Bronchial epithelial cell (primary cell): ENCODE measurements at regions not wholly inside any gene's neighbourhood (a gene's known extent, or its start where the extent isn't known, plus 50 kb on each side); places are given as distances from the start of the nearest gene placed in this dataset.
"Not testable (repeated sequence)": the region's sequence is repeated elsewhere in the genome, so short reads cannot be mapped to it uniquely, and the experiment has no call there.

Source experiments
- DNase-seq: peaks from one replicate; pipeline ENCODE4 v3.0.0-alpha.2; 2010; ENCODE audit warnings: low read depth
- FAIRE-seq: peaks from 2 replicates; lab custom pipeline; 2011; peaks lifted over from hg19 to GRCh38; lab: Jason Lieb, UNC
- H3K27me3 ChIP-seq: 2 replicates; pipeline ENCODE4 v1.5.1; 2011; ENCODE audit warnings: low read length; ENCODE audit not compliant: control insufficient read depth, insufficient read depth
- H3K36me3 ChIP-seq: 2 replicates; pipeline ENCODE4 v1.5.1; 2011; ENCODE audit warnings: low read length; ENCODE audit not compliant: control insufficient read depth, insufficient read depth
- H3K4me3 ChIP-seq: 2 replicates; pipeline ENCODE4 v1.5.1; 2011; ENCODE audit warnings: mild to moderate bottlenecking, low read depth, low read length, control low read depth
- CTCF ChIP-seq: IDR thresholded peaks from 2 replicates; pipeline ENCODE4 v1.5.1; 2011; ENCODE audit warnings: mild to moderate bottlenecking, moderate library complexity, low read length, control low read depth, inconsistent platforms; ENCODE audit not compliant: insufficient read depth, severe bottlenecking

GRCh38 chr21:36613059-36613458 lies 85.9 kb upstream of the SIM2 start:
- Histone ChIP-seq H3K27me3 (peaks cover 3% of the 10 kb centered on the region), H3K4me3 (no peak overlapping the region), H3K36me3 (no peaks in the 10 kb centered on the region)
- DNase-seq: peak; percentile 67
- no peak for TF ChIP-seq CTCF
- FAIRE-seq: no peak

- FAIRE-seq (no peak), DNase-seq (no peak)
- H3K27me3 ChIP-seq: peaks cover 3% of the 10 kb centered on the region
- H3K36me3 ChIP-seq: no peaks in the 10 kb centered on the region
- no peak for TF ChIP-seq CTCF
- H3K4me3 ChIP-seq: no peak overlapping the region
Measured at GRCh38 chr21:36613554-36613953, 85.4 kb upstream of the SIM2 start.

GRCh38 chr21:36615274-36615964 lies 83.5 kb upstream of the SIM2 start:
- no peak overlapping the region for H3K4me3 ChIP-seq
- TF ChIP-seq CTCF: no peak
- DNase-seq: no peak
- H3K36me3 ChIP-seq: no peaks in the 10 kb centered on the region
- FAIRE-seq: no peak
- peaks cover 3% of the 10 kb centered on the region for H3K27me3 ChIP-seq

- FAIRE-seq, H3K27me3 ChIP-seq, DNase-seq, H3K36me3 ChIP-seq, H3K4me3 ChIP-seq: not testable (repeated sequence)
Measured at GRCh38 chr21:36616773-36617172, 82.1 kb upstream of the SIM2 start.

GRCh38 chr21:36621794-36622193 lies 77.1 kb upstream of the SIM2 start:
- not testable (repeated sequence) for H3K27me3 ChIP-seq, H3K36me3 ChIP-seq, H3K4me3 ChIP-seq, FAIRE-seq, DNase-seq

- H3K4me3 ChIP-seq: no peak overlapping the region
- FAIRE-seq (no peak), DNase-seq (no peak)
- no peak for TF ChIP-seq CTCF
- H3K36me3 ChIP-seq: no peaks in the 10 kb centered on the region
- H3K27me3 ChIP-seq: no peaks in the 10 kb centered on the region
Measured at GRCh38 chr21:36624105-36624504, 74.8 kb upstream of the SIM2 start.

GRCh38 chr21:36626791-36627190 lies 72.1 kb upstream of the SIM2 start:
- H3K27me3 ChIP-seq: no peaks in the 10 kb centered on the region
- no peak for TF ChIP-seq CTCF
- DNase-seq (no peak), FAIRE-seq (no peak)
- H3K36me3 ChIP-seq: no peaks in the 10 kb centered on the region
- H3K4me3 ChIP-seq: no peak overlapping the region
